H9 (cell line): ENCODE measurements at regions not wholly inside any gene's neighbourhood (a gene's known extent, or its start where the extent isn't known, plus 50 kb on each side); places are given as distances from the start of the nearest gene placed in this dataset.

Experiments used
- DNase-seq: peaks from one replicate; pipeline ENCODE4 v3.0.0-alpha.2; 2017
- H2AFZ ChIP-seq: one replicate; pipeline ENCODE4 v1.6.1; 2013; ENCODE audit warnings: mild to moderate bottlenecking, low read length, control low read depth, moderate library complexity
- H2AK5ac ChIP-seq: 2 replicates; pipeline ENCODE4 v1.6.1; 2013; ENCODE audit warnings: low read length, control low read depth, mixed read lengths; ENCODE audit not compliant: insufficient read length
- H2BK120ac ChIP-seq: one replicate; pipeline ENCODE4 v1.6.1; 2013; ENCODE audit warnings: low read depth, mild to moderate bottlenecking, low read length, control low read depth, inconsistent platforms; ENCODE audit not compliant: poor library complexity, severe bottlenecking
- H2BK12ac ChIP-seq: 2 replicates; pipeline ENCODE4 v1.6.1; 2013; ENCODE audit warnings: low read length, control low read depth, mixed read lengths, low read depth; ENCODE audit not compliant: insufficient read length
- H2BK15ac ChIP-seq: 2 replicates; pipeline ENCODE4 v1.6.1; 2013; ENCODE audit warnings: low read depth, low read length, control low read depth
- H2BK20ac ChIP-seq: one replicate; pipeline ENCODE4 v1.6.1; 2013; ENCODE audit warnings: low read depth, mild to moderate bottlenecking, low read length, control low read depth, inconsistent platforms; ENCODE audit not compliant: poor library complexity, severe bottlenecking
- H2BK5ac ChIP-seq: 2 replicates; pipeline ENCODE4 v1.6.1; 2013; ENCODE audit warnings: low read length, control low read depth, mixed read lengths; ENCODE audit not compliant: insufficient read length
- H3K14ac ChIP-seq: 2 replicates; pipeline ENCODE4 v1.6.1; 2013; ENCODE audit warnings: low read length, control low read depth; ENCODE audit not compliant: insufficient read depth
- H3K18ac ChIP-seq: 2 replicates; pipeline ENCODE4 v1.6.1; 2013; ENCODE audit warnings: low read depth, mild to moderate bottlenecking, mixed read lengths, low read length, control low read depth; ENCODE audit not compliant: insufficient read length
- H3K23ac ChIP-seq: 2 replicates; pipeline ENCODE4 v1.6.1; 2013; ENCODE audit warnings: low read length, control low read depth, mixed read lengths, low read depth; ENCODE audit not compliant: insufficient read length
- H3K23me2 ChIP-seq: 2 replicates; pipeline ENCODE4 v1.6.1; 2013; ENCODE audit warnings: low read depth, mild to moderate bottlenecking, mixed read lengths, low read length, control low read depth; ENCODE audit not compliant: insufficient read length, poor library complexity, severe bottlenecking
- H3K27ac ChIP-seq: 2 replicates; pipeline ENCODE4 v1.5.1; 2013; ENCODE audit warnings: low read length, control low read depth, mixed read lengths, low read depth; ENCODE audit not compliant: insufficient read length
- H3K27me3 ChIP-seq: 2 replicates; pipeline ENCODE4 v1.6.1; 2013; ENCODE audit warnings: low read length, control low read depth, inconsistent platforms; ENCODE audit not compliant: insufficient read depth
- H3K4ac ChIP-seq: 2 replicates; pipeline ENCODE4 v1.6.1; 2013; ENCODE audit warnings: low read depth, mild to moderate bottlenecking, control low read depth, inconsistent platforms, low read length, moderate library complexity
- H3K4me1 ChIP-seq: 2 replicates; pipeline ENCODE4 v1.6.1; 2013; ENCODE audit warnings: low read length, control low read depth, inconsistent platforms; ENCODE audit not compliant: insufficient read depth
- H3K4me2 ChIP-seq: 2 replicates; pipeline ENCODE4 v1.6.1; 2013; ENCODE audit warnings: low read length, control low read depth, mixed read lengths; ENCODE audit not compliant: insufficient read length, insufficient read depth
- H3K56ac ChIP-seq: 2 replicates; pipeline ENCODE4 v1.6.1; 2013; ENCODE audit warnings: low read depth, mild to moderate bottlenecking, mixed read lengths, low read length, control low read depth; ENCODE audit not compliant: insufficient read length
- H3K79me1 ChIP-seq: 2 replicates; pipeline ENCODE4 v1.6.1; 2013; ENCODE audit warnings: low read depth, mild to moderate bottlenecking, moderate library complexity, low read length, control low read depth, inconsistent platforms; ENCODE audit not compliant: insufficient read depth, poor library complexity, severe bottlenecking
- H3K79me2 ChIP-seq: 2 replicates; pipeline ENCODE4 v1.6.1; 2013; ENCODE audit warnings: low read length, control low read depth, inconsistent platforms; ENCODE audit not compliant: insufficient read depth
- H3K9ac ChIP-seq: 2 replicates; pipeline ENCODE4 v1.6.1; 2013; ENCODE audit warnings: low read length, control low read depth, mixed read lengths; ENCODE audit not compliant: insufficient read length; ENCODE audit errors: extremely low read depth
- H3K9me3 ChIP-seq: one replicate; pipeline ENCODE4 v1.6.1; 2013; ENCODE audit warnings: low read depth, low read length, inconsistent platforms; ENCODE audit not compliant: control insufficient read depth
- H3T11ph ChIP-seq: one replicate; pipeline ENCODE4 v1.6.1; 2013; ENCODE audit warnings: mild to moderate bottlenecking, low read length, control low read depth, inconsistent platforms
- H4K20me1 ChIP-seq: one replicate; pipeline ENCODE4 v1.6.1; 2013; ENCODE audit not compliant: control insufficient read depth, insufficient read length, insufficient read depth
- H4K5ac ChIP-seq: 2 replicates; pipeline ENCODE4 v1.6.1; 2013; ENCODE audit warnings: low read depth, mild to moderate bottlenecking, mixed read lengths, low read length, control low read depth; ENCODE audit not compliant: insufficient read length
- H4K8ac ChIP-seq: replicated peaks from 2 replicates; pipeline ENCODE4 v1.6.1; 2013; ENCODE audit warnings: low read length, control low read depth, mixed read lengths, low read depth; ENCODE audit not compliant: insufficient read length
- H4K91ac ChIP-seq: 2 replicates; pipeline ENCODE4 v1.6.1; 2013; ENCODE audit warnings: low read depth, mild to moderate bottlenecking, moderate library complexity, mixed read lengths, low read length, control low read depth; ENCODE audit not compliant: insufficient read length
- H3K27ac Mint-ChIP-seq, 3 experiments: 2 replicates in 2 of 3; 3 replicates in 1 of 3; pipeline ENCODE4 v1.8.0; 2020 to 2021; ENCODE audit warnings: mixed read lengths in 3 of 3, mild to moderate bottlenecking in 1 of 3, moderate library complexity in 1 of 3
- H3K27me3 Mint-ChIP-seq: 2 replicates; pipeline ENCODE4 v1.8.0; 2021; ENCODE audit warnings: low read depth, mild to moderate bottlenecking, moderate library complexity, mixed read lengths
- H3K36me3 Mint-ChIP-seq, 3 experiments: 2 replicates in 2 of 3; 3 replicates in 1 of 3; pipeline ENCODE4 v1.8.0; 2020 to 2021; ENCODE audit warnings: low read depth in 3 of 3, mixed read lengths in 3 of 3; ENCODE audit not compliant: insufficient read depth in 1 of 3
- H3K4me1 Mint-ChIP-seq, 2 experiments: 2 replicates each; pipeline ENCODE4 v1.8.0; 2020; ENCODE audit warnings: mixed read lengths in 2 of 2
- H3K4me3 Mint-ChIP-seq, 2 experiments: 2 replicates in 1 of 2; 3 replicates in 1 of 2; pipeline ENCODE4 v1.8.0; 2020 to 2021; ENCODE audit warnings: mild to moderate bottlenecking in 2 of 2, mixed read lengths in 2 of 2, moderate library complexity in 1 of 2
- H3K9me3 Mint-ChIP-seq, 2 experiments: 2 replicates in 1 of 2; 3 replicates in 1 of 2; pipeline ENCODE4 v1.8.0; 2020; ENCODE audit warnings: mild to moderate bottlenecking in 2 of 2, mixed read lengths in 2 of 2, moderate library complexity in 1 of 2
- CTCF ChIP-seq: fragments of 200-600 bp; sonication (generic); conservative IDR thresholded peaks from 3 replicates; pipeline ENCODE4 v1.8.0; 2021; ENCODE audit warnings: antibody characterized with exemption, mild to moderate bottlenecking
- WGBS: extraction: QIAGEN DNeasy Blood & Tissue Kit; methylation state at CpG from one replicate; pipeline ENCODE4 v1.1.7; 2013; ENCODE audit warnings: missing lambda C conversion rate, low lambda C conversion rate, mixed read lengths; ENCODE audit not compliant: insufficient read length; ENCODE audit errors: extremely low coverage; 5-methylcytosine and 5-hydroxymethylcytosine counted together

GRCh38 chr12:30514666-30515065 lies 181.0 kb downstream of the IPO8 start:
- no peak overlapping the region for H3K27ac ChIP-seq
- no peak overlapping the region for H4K5ac ChIP-seq
- TF ChIP-seq CTCF: no peak
- Mint-ChIP-seq H3K4me3 (no peak overlapping the region), H3K9me3 (no peaks in the 10 kb centered on the region), H3K4me1 (peaks cover 10 to 13% of the 10 kb centered on the region in 2 experiments), H3K27me3 (no peaks in the 10 kb centered on the region), H3K36me3 (no peaks in the 10 kb centered on the region), H3K27ac (no peak overlapping the region)
- no peak overlapping the region for H3K56ac ChIP-seq
- H3K79me2 ChIP-seq: no peaks in the 10 kb centered on the region
- no peak overlapping the region for H4K8ac ChIP-seq
- no peak overlapping the region for H2BK15ac ChIP-seq
- H2BK120ac ChIP-seq: no peak overlapping the region
- no peak overlapping the region for H2BK20ac ChIP-seq
- H3K18ac ChIP-seq: no peak overlapping the region
- no peaks in the 10 kb centered on the region for H3K4me1 ChIP-seq
- no peak overlapping the region for H4K91ac ChIP-seq
- no peak overlapping the region for H2BK12ac ChIP-seq
- no peak overlapping the region for H2BK5ac ChIP-seq
- no peak overlapping the region for H3K4ac ChIP-seq
- no peak overlapping the region for H3K14ac ChIP-seq
- H3K27me3 ChIP-seq: no peaks in the 10 kb centered on the region
- no peak overlapping the region for H3T11ph ChIP-seq
- no peaks in the 10 kb centered on the region for H3K9me3 ChIP-seq
- no peaks in the 10 kb centered on the region for H3K23me2 ChIP-seq
- H3K9ac ChIP-seq: no peak overlapping the region
- no peaks in the 10 kb centered on the region for H4K20me1 ChIP-seq
- DNase-seq: no peak
- no peak overlapping the region for H3K4me2 ChIP-seq
- no peak overlapping the region for H3K23ac ChIP-seq
- no peaks in the 10 kb centered on the region for H3K79me1 ChIP-seq
- H2AK5ac ChIP-seq: no peak overlapping the region
- WGBS: no CpG with 5 or more reads among the region's 5 CpGs
- H2AFZ ChIP-seq: no peak overlapping the region
